BJ (cell line): ENCODE measurements at regions not wholly inside any gene's neighbourhood (a gene's known extent, or its start where the extent isn't known, plus 50 kb on each side); places are given as distances from the start of the nearest gene placed in this dataset.

Experiments used
- CTCF ChIA-PET: fragments of 350-600 bp; formaldehyde crosslinking; extraction: SDS; loops from one replicate; lab custom pipeline; 2021; ENCODE audit warnings: antibody characterized with exemption, inconsistent platforms; lab: Yijun Ruan, JAX
- POLR2A ChIA-PET: fragments of 300-600 bp; sonication (Branson Sonifier 250); formaldehyde crosslinking; extraction: SDS; loops from one replicate; lab custom pipeline; 2021; ENCODE audit warnings: antibody characterized with exemption; lab: Charles Lee
- DNase-seq: peaks from one replicate; pipeline ENCODE4 v3.0.0-alpha.2; 2011; ENCODE audit warnings: low read depth
- H3K27me3 ChIP-seq: 2 replicates; pipeline ENCODE4 v1.6.0; 2011; ENCODE audit warnings: low read length; ENCODE audit not compliant: control insufficient read depth, insufficient read depth
- H3K36me3 ChIP-seq: 2 replicates; pipeline ENCODE4 v1.5.1; 2011; ENCODE audit warnings: low read length; ENCODE audit not compliant: control insufficient read depth, insufficient read depth
- H3K4me3 ChIP-seq: 2 replicates; pipeline ENCODE4 v1.5.1; 2011; ENCODE audit warnings: low read depth, mild to moderate bottlenecking, control low read depth, low read length
- TF ChIP-seq, protein P1 (sequence below): IDR thresholded peaks from 2 replicates; pipeline ENCODE4 v1.5.1; 2011; ENCODE audit warnings: low read depth, mild to moderate bottlenecking, control low read depth, inconsistent platforms, low read length, moderate library complexity; ENCODE audit not compliant: insufficient read depth

DNA sequence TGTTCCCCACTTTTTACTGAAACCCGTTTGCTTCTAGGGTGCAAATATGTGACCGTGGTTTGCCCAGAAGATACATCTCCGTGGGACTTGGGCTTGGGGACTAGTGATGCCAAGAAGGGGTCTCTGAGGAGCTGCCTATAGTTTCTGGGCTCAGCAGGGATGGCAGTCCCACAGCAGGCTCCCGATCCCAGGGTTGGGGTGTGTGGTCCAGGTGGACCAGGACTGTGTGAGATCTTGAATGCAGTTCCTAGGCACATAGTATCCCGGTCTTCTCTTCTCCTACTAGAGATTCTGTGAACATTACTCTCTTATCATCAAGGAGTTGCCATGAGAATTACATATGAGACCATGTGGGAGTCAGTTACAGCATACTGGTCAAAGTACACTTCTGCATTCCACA is 435.8 kb upstream of the SPRED2 start:
- CTCF ChIA-PET = no interaction called here
- TF ChIP-seq, protein P1, sequence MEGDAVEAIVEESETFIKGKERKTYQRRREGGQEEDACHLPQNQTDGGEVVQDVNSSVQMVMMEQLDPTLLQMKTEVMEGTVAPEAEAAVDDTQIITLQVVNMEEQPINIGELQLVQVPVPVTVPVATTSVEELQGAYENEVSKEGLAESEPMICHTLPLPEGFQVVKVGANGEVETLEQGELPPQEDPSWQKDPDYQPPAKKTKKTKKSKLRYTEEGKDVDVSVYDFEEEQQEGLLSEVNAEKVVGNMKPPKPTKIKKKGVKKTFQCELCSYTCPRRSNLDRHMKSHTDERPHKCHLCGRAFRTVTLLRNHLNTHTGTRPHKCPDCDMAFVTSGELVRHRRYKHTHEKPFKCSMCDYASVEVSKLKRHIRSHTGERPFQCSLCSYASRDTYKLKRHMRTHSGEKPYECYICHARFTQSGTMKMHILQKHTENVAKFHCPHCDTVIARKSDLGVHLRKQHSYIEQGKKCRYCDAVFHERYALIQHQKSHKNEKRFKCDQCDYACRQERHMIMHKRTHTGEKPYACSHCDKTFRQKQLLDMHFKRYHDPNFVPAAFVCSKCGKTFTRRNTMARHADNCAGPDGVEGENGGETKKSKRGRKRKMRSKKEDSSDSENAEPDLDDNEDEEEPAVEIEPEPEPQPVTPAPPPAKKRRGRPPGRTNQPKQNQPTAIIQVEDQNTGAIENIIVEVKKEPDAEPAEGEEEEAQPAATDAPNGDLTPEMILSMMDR = no peak
- POLR2A ChIA-PET = no interaction called here
- H3K36me3 ChIP-seq = no peaks in the 10 kb centered on the region
- H3K27me3 ChIP-seq = 0 out of 2 replicates have a peak, but pooled peaks cover 1% of the 10 kb centered on the region
- DNase-seq = no peak
- H3K4me3 ChIP-seq = no peak overlapping the region

DNA sequence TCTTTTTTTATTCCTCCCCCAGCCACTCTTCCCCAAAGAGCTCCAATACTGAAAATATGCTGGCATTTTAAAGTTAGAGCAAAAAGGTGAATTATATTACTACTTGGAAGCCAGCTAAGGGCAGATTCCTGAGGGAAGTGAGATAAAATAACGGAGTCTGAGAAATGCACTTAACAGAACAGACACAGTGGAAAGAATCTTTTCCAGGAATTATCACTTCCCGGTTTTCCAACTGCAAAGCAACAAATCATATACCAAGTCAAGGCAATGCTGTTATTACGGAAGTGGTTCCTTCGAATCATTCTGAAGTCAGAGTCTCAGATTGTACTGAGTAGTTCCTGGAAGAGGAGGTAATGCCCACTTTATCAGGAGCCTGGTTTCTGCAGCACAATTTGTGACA is 435.0 kb upstream of the SPRED2 start:
- Histone ChIP-seq H3K4me3 (no peak overlapping the region), H3K27me3 (0 out of 2 replicates have a peak, but pooled peaks cover 4% of the 10 kb centered on the region), H3K36me3 (no peaks in the 10 kb centered on the region)
- CTCF ChIA-PET = no interaction called here
- no peak for DNase-seq
- TF ChIP-seq, protein P1 = no peak
- POLR2A ChIA-PET = no interaction called here

DNA sequence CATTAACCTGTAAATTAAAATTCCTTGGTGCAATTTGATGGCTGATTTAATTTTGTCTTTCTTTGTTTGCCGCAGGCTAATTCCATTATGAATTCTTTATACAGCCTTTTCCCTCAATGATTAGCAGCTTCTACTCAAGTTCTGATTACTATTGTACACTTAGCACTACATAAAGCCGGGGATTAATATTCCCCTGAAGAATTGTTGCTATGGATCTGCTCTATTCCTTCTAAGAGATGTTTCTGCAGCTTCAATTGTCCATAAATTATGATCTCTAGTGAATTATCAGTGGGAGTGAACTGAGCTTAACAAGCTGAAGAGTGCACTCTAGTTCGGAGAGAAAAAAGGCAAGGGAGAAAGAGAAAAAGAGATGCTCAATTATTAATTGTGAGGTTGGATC is 433.7 kb upstream of the SPRED2 start:
- no peak for DNase-seq
- Histone ChIP-seq H3K27me3 (0 out of 2 replicates have a peak, but pooled peaks cover 4% of the 10 kb centered on the region), H3K36me3 (no peaks in the 10 kb centered on the region), H3K4me3 (no peak overlapping the region)
- TF ChIP-seq, protein P1 = no peak
- ChIA-PET POLR2A (interaction anchor here (0.5 kb wide), 1 partner anchor 569 kb away, joined by 17 read pairs; no protein-coding TSS in a partner anchor), CTCF (interaction anchor here (1.4 kb wide), 1 partner anchor 11 kb away, joined by 3 read pairs; no protein-coding TSS in a partner anchor)

DNA sequence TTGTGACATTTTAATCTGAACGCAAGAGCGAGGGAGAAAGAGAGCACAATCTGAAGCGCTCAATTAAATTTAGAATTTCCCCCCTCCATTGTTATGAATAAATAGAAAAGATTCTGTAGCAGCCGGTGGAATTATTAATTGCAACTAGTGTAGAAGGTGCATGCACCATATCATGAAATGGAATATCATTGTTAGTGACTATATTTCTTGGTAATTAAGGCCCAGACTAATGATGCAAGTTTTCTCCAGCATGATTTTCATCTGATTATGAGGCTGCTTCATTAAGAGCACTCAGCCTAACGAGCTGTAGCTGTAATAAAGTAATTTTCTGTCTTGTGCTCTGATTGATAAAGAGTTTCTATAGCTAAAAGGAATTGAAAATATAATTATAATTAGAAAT is 432.2 kb upstream of the SPRED2 start:
- Histone ChIP-seq H3K4me3 (no peak overlapping the region), H3K27me3 (0 out of 2 replicates have a peak, but pooled peaks cover 4% of the 10 kb centered on the region), H3K36me3 (no peaks in the 10 kb centered on the region)
- TF ChIP-seq, protein P1 = no peak
- no peak for DNase-seq
- ChIA-PET CTCF (no interaction called here), POLR2A (no interaction called here)

DNA sequence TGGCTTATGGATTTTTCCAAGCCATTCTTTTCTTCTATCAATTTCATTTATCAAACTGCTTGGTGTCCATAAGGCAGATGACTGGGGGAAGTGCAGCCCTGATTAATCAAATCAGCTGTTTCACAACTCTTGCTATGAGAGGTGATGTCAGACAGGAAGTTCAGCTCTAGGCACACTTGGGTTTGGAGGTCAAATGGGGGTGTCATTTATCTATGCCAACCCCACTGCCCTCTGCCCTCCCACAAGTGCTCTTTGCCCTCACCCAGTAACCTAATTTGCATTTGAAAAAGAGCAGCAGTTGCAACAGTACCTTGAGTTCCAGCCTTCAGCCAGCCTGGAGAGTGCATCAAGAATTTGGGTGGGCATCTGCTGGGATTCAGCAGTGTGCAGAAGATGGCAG is 431.3 kb upstream of the SPRED2 start:
- Histone ChIP-seq H3K27me3 (0 out of 2 replicates have a peak, but pooled peaks cover 4% of the 10 kb centered on the region), H3K36me3 (no peaks in the 10 kb centered on the region), H3K4me3 (no peak overlapping the region)
- DNase-seq = no peak
- TF ChIP-seq, protein P1 = no peak
- POLR2A ChIA-PET = no interaction called here
- CTCF ChIA-PET = no interaction called here
